GM10248 (cell line): ENCODE measurements at regions not wholly inside any gene's neighbourhood (a gene's known extent, or its start where the extent isn't known, plus 50 kb on each side); places are given as distances from the start of the nearest gene placed in this dataset.
A peak's percentile ranks its signal among the peaks of the same experiment; 100 is the strongest.
"Not testable (repeated sequence)": the region's sequence is repeated elsewhere in the genome, so short reads cannot be mapped to it uniquely, and the experiment has no call there.

Source experiments
- CTCF ChIA-PET: fragments of 300-600 bp; sonication (Branson Sonifier 250); formaldehyde crosslinking; extraction: SDS; loops from one replicate; lab custom pipeline; 2021; ENCODE audit warnings: antibody characterized with exemption; lab: Yijun Ruan, JAX
- POLR2A ChIA-PET: fragments of 350-650 bp; sonication (Branson Sonifier 250); formaldehyde crosslinking; extraction: SDS; loops from one replicate; lab custom pipeline; 2020; ENCODE audit warnings: antibody characterized with exemption; lab: Yijun Ruan, JAX
- DNase-seq: peaks from one replicate; pipeline ENCODE4 v3.0.0; 2012; ENCODE audit errors: extremely low spot score
- TF ChIP-seq, protein P1 (sequence below): IDR thresholded peaks from 2 replicates; pipeline ENCODE4 v1.5.1; 2012; ENCODE audit warnings: mild to moderate bottlenecking, low read depth; ENCODE audit errors: extremely low read depth, missing control alignments, control extremely low read depth

GRCh38 chr1:176396604-176397395 is 66.2 kb upstream of the PAPPA2 start:
- CTCF ChIA-PET, POLR2A ChIA-PET, DNase-seq: not testable (repeated sequence)

DNA sequence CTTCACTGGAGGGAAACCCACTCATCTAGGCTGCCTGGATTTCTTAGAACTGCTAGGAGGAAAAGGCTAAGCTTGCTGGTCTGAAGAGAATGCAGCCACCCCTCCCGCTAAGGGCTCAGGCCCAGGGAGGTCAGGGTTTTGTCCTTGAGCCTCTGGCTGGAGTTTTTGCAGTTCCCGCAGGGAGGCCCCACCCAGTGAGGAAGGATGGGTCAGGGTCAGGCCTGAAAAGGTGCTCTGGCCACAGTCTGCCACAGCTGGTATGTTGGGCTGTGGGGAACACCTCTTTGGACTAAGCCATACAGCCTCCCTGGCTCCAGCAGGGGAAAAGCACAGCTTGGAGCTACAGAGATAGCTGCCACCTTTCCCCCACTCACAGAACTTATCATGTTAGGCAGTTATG is 71.4 kb upstream of the PAPPA2 start:
- ChIA-PET POLR2A (no interaction called here), CTCF (interaction anchor here (0.9 to 1.3 kb wide), 2 partner anchors 13 to 21 kb away, joined by 3 read pairs; no protein-coding TSS in a partner anchor)
- TF ChIP-seq, protein P1, sequence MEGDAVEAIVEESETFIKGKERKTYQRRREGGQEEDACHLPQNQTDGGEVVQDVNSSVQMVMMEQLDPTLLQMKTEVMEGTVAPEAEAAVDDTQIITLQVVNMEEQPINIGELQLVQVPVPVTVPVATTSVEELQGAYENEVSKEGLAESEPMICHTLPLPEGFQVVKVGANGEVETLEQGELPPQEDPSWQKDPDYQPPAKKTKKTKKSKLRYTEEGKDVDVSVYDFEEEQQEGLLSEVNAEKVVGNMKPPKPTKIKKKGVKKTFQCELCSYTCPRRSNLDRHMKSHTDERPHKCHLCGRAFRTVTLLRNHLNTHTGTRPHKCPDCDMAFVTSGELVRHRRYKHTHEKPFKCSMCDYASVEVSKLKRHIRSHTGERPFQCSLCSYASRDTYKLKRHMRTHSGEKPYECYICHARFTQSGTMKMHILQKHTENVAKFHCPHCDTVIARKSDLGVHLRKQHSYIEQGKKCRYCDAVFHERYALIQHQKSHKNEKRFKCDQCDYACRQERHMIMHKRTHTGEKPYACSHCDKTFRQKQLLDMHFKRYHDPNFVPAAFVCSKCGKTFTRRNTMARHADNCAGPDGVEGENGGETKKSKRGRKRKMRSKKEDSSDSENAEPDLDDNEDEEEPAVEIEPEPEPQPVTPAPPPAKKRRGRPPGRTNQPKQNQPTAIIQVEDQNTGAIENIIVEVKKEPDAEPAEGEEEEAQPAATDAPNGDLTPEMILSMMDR: no peak
- no peak for DNase-seq

DNA sequence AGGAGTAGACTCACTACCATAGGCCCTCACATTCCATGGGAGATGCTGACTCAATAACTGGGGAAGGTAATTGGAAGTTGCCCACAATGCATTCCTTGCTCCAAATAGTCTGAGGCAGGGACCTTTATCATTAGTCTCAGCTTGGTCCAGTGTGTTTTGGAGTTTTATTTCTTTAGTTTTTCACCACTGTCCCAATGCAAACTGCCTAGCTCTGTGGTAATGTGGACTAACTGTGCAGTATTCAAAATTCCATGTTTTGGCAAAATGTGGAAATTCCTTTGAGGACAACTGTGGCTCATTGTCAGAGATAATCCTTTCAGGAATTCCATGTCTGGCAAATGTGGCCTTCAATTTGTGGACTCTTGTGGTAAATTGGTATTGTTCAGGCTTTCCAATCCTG is 78.1 kb upstream of the PAPPA2 start:
- POLR2A ChIA-PET: no interaction called here
- CTCF ChIA-PET: no interaction called here
- TF ChIP-seq, protein P1: no peak
- no peak for DNase-seq

GRCh38 chr1:176382163-176382562 is 80.8 kb upstream of the PAPPA2 start:
- CTCF ChIA-PET: interaction anchor here (1.2 kb wide), 1 partner anchor 9 kb away, joined by 6 read pairs; no protein-coding TSS in a partner anchor

GRCh38 chr1:176379626-176380339 is 83.2 kb upstream of the PAPPA2 start:
- no peak for DNase-seq
- CTCF ChIA-PET: interaction anchor here (1.0 to 2.8 kb wide), 2 partner anchors 12 to 15 kb away, joined by 3 to 9 read pairs; no protein-coding TSS in a partner anchor
- POLR2A ChIA-PET: no interaction called here
- TF ChIP-seq, protein P1: no peak

More at GRCh38 chr1:176382163-176382562, 80.8 kb upstream of the PAPPA2 start:
- TF ChIP-seq, protein P1: no peak
- POLR2A ChIA-PET: no interaction called here
- DNase-seq: no peak

DNA sequence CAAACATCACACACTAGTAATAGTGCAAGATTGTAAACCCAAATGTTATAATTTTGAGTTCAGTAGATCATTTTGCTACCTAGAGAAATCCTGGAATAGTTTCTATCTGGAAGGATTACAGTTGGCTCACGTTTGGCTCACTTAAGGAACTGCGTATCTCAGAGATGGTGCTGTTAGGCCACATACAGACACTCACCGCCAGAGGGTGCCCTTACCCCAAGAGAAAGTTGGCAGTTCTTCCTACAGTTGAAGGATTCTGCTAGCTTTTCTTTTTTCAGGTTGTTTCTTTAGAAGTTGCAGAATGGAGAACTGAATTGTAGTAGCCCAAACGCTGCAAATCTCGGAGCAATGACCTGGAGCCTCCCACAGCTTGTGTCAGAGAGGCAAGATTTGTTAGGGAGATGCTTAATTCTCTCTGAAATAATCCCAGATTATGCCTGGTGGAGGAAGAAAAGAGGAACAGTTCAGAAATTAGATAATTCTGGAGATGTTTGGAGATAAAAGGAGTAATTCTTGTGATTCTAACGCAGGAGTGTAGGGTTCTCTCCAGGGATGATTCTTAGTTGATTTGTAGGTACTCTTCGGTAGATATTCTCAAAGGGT is 87.9 kb upstream of the PAPPA2 start:
- ChIA-PET CTCF (interaction anchor here (0.7 to 1.7 kb wide), 7 partner anchors 9 to 468 kb away, joined by 3 to 7 read pairs (median 4); no protein-coding TSS in a partner anchor), POLR2A (no interaction called here)
- TF ChIP-seq, protein P1: peak; percentile 86
- DNase-seq: peak; percentile 40
